ENCODE measurements at regions not wholly inside any gene's neighbourhood (a gene's known extent, or its start where the extent isn't known, plus 50 kb on each side); places are given as distances from the start of the nearest gene placed in this dataset.

DNA sequence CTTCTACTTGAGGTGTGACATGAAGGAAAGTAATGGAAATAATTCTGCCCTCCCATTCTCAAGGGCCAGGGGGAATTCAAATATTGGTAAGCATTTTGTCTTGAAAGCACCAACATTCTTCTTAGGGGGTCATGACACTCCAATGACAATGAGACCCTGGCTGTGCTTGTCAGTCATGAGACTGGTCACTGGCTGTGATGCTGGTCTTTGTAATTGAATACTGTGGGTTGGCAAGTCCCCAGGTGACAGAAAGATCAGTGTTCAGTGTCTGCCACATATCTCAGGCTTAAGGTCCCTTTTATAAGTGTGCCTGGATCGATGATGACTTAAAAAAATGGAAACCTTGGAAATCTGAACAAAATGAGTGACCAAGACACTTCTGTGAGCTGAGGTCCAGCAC lies 151.4 kb downstream of the SNRPN start:
- no peaks in the 10 kb centered on the region for H3K36me3 ChIP-seq (ENCODE audit: control insufficient read depth, insufficient read depth, low read length)
- H3K4me3 ChIP-seq (ENCODE audit: low read depth, low read length): no peak overlapping the region
- no peaks in the 10 kb centered on the region for H3K27me3 ChIP-seq (ENCODE audit: control insufficient read depth, insufficient read depth, low read length)
- TF ChIP-seq, protein P1, sequence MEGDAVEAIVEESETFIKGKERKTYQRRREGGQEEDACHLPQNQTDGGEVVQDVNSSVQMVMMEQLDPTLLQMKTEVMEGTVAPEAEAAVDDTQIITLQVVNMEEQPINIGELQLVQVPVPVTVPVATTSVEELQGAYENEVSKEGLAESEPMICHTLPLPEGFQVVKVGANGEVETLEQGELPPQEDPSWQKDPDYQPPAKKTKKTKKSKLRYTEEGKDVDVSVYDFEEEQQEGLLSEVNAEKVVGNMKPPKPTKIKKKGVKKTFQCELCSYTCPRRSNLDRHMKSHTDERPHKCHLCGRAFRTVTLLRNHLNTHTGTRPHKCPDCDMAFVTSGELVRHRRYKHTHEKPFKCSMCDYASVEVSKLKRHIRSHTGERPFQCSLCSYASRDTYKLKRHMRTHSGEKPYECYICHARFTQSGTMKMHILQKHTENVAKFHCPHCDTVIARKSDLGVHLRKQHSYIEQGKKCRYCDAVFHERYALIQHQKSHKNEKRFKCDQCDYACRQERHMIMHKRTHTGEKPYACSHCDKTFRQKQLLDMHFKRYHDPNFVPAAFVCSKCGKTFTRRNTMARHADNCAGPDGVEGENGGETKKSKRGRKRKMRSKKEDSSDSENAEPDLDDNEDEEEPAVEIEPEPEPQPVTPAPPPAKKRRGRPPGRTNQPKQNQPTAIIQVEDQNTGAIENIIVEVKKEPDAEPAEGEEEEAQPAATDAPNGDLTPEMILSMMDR (IDR thresholded peaks at IDR 0.05; ENCODE audit: insufficient read depth, low read length, poor library complexity, severe bottlenecking): no peak
- no peak for DNase-seq (ENCODE audit: low read depth)

DNA sequence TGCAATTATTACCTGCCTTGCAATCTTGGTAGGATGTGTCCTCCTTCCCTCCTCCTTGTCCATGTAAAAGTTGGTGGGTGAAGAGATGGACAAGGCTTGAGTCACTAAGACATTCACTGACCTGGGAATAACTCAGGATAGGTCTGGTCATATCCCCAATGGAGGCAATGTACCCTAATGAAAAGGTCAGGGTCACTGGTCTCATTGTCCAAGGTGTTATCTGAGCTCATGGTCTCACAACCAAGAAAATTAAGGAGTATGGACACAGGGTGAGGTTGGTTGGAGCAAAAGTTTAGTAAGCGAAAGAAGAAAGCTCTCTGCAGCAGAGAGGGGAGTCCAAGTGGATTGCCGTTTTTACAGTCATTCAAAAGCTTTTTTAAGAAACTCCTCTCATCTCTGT lies 179.0 kb downstream of the SNRPN start:
- no peak for DNase-seq (ENCODE audit: low read depth)
- Histone ChIP-seq H3K27me3 (ENCODE audit: control insufficient read depth, insufficient read depth, low read length) (no peaks in the 10 kb centered on the region), H3K4me3 (ENCODE audit: low read depth, low read length) (no peak overlapping the region), H3K36me3 (ENCODE audit: control insufficient read depth, insufficient read depth, low read length) (no peaks in the 10 kb centered on the region)
- TF ChIP-seq, protein P1 (IDR thresholded peaks at IDR 0.05; ENCODE audit: insufficient read depth, low read length, poor library complexity, severe bottlenecking): no peak

DNA sequence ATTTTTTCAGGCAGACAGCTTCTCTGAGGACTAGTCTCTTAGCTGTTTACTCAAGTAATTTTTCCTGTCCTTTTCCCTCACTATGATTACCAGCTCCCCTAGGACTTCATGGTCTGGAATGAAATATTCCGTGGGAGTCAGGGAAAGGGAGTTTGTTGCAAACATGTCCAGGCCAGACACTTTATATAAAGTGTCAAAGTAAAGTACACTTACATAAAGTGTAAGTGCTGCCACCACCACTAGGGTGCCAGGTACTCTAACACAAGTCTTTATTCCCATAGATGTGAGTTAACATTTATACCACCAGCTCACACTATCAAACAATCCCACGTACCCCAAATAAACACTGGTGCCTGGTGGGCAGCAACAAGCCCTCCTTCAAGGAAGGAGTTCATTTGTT lies 179.8 kb downstream of the SNRPN start:
- DNase-seq (ENCODE audit: low read depth): no peak
- TF ChIP-seq, protein P1 (IDR thresholded peaks at IDR 0.05; ENCODE audit: insufficient read depth, low read length, poor library complexity, severe bottlenecking): peak; percentile 12
- H3K4me3 ChIP-seq (ENCODE audit: low read depth, low read length): no peak overlapping the region
- no peaks in the 10 kb centered on the region for H3K27me3 ChIP-seq (ENCODE audit: control insufficient read depth, insufficient read depth, low read length)
- H3K36me3 ChIP-seq (ENCODE audit: control insufficient read depth, insufficient read depth, low read length): no peaks in the 10 kb centered on the region

DNA sequence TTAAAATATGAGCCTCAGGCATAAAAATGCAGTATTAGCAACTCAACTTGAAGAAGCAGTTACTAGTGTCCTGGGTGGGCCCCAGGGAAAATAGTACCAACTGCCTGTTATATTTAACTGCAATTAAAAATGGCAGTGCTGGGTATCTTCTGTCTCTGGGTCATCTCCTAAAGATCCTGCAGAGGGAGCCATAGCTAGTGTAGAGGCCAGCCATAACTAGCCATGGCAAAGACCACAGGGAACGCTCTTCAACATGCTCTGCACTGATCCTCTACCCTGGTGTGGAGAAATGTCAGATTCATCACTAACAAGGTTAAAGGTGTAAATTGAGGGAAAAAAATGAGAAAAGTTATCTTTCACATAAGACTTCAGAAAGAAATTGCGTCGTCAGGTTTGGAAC lies 181.3 kb downstream of the SNRPN start:
- Histone ChIP-seq H3K36me3 (ENCODE audit: control insufficient read depth, insufficient read depth, low read length) (no peaks in the 10 kb centered on the region), H3K4me3 (ENCODE audit: low read depth, low read length) (no peak overlapping the region), H3K27me3 (ENCODE audit: control insufficient read depth, insufficient read depth, low read length) (no peaks in the 10 kb centered on the region)
- DNase-seq (ENCODE audit: low read depth): no peak
- TF ChIP-seq, protein P1 (IDR thresholded peaks at IDR 0.05; ENCODE audit: insufficient read depth, low read length, poor library complexity, severe bottlenecking): no peak

DNA sequence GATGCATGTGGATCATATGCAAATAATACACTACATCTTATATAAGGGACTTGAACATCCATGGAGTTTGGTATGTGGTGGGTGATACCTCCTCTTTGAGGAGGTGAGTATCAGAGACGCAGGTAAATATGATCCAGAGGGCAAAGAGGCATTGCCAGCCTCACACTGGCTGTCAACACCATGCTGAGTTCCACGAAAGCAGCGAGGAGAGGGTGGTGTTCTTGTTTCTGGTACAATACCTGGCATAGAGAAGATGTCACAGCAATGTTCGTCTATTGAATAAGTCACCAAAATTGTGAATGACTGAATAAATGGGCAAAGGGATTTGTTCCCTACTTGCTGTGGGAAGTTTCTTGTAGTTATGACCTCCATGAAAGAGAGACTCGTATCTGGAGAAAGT lies 182.2 kb downstream of the SNRPN start:
- Histone ChIP-seq H3K27me3 (ENCODE audit: control insufficient read depth, insufficient read depth, low read length) (no peaks in the 10 kb centered on the region), H3K36me3 (ENCODE audit: control insufficient read depth, insufficient read depth, low read length) (no peaks in the 10 kb centered on the region), H3K4me3 (ENCODE audit: low read depth, low read length) (no peak overlapping the region)
- TF ChIP-seq, protein P1 (IDR thresholded peaks at IDR 0.05; ENCODE audit: insufficient read depth, low read length, poor library complexity, severe bottlenecking): no peak
- DNase-seq (ENCODE audit: low read depth): no peak

DNA sequence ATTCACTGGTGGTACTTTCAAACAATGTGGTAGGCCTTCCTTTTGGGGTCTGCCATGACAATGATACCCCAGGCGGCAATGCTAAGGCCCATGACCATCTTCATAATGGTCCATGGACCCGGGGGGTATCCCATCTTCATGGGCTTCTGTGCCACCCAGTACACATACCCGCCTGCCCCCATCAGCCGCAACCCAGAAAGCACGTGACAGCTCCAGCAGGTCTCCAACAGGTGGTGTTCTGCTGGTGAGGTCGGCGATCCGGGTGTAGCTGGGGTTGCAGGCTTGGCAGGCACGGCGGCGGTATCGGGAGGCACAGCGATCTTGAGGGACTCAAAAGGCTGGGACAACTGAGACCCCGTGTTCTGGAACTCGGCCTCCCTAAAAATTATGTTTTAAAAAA lies 214.5 kb downstream of the SNRPN start:
- Histone ChIP-seq H3K4me3 (ENCODE audit: low read depth, low read length) (no peak overlapping the region), H3K36me3 (ENCODE audit: control insufficient read depth, insufficient read depth, low read length) (no peaks in the 10 kb centered on the region), H3K27me3 (ENCODE audit: control insufficient read depth, insufficient read depth, low read length) (no peaks in the 10 kb centered on the region)
- DNase-seq (ENCODE audit: low read depth): no peak
- TF ChIP-seq, protein P1 (IDR thresholded peaks at IDR 0.05; ENCODE audit: insufficient read depth, low read length, poor library complexity, severe bottlenecking): no peak

Data from kidney epithelial cell (primary cell).